GM21515 (cell line): ENCODE measurements at regions not wholly inside any gene's neighbourhood (a gene's known extent, or its start where the extent isn't known, plus 50 kb on each side); places are given as distances from the start of the nearest gene placed in this dataset.

ENCODE experiments used
- ATAC-seq: cut with Tn5 transposase; IDR thresholded peaks from one replicate; pipeline ENCODE4 v1.9.1; 2021; ENCODE audit not compliant: unreplicated experiment

DNA sequence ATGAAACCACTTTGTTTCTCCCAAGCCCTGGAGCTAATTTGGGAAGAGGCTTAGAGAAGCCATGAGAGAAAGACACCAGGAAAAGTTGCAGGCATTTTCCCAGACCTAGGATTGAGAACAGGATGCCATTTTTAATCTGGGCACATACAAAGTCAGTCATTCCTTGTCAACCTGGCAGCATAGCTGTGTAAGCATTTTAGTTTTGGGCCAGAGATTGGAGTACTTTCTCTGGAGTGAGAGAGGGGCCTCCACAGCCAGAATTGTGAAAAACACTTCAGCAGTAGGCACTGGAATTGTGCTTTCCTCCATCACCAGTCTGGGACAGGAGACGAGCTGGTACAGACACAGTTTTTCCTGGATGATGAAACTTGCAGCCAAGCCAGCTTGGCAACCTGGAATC lies 390.3 kb upstream of the DMAC1 start:
- ATAC-seq, result no peak

- ATAC-seq, result no peak
Measured at GRCh38 chr9:8188723-8189407, 389.3 kb upstream of the DMAC1 start.

- ATAC-seq, result no peak
Measured at GRCh38 chr9:8186560-8186959, 387.0 kb upstream of the DMAC1 start.

- no peak for ATAC-seq
Measured at GRCh38 chr9:8183618-8184017, 384.0 kb upstream of the DMAC1 start.

GRCh38 chr9:8179381-8180053 lies 379.9 kb upstream of the DMAC1 start:
- ATAC-seq, result no peak

- no peak for ATAC-seq
Measured at GRCh38 chr9:8172000-8172399, 372.4 kb upstream of the DMAC1 start.

- no peak for ATAC-seq
Measured at GRCh38 chr9:8168916-8169438, 369.4 kb upstream of the DMAC1 start.

DNA sequence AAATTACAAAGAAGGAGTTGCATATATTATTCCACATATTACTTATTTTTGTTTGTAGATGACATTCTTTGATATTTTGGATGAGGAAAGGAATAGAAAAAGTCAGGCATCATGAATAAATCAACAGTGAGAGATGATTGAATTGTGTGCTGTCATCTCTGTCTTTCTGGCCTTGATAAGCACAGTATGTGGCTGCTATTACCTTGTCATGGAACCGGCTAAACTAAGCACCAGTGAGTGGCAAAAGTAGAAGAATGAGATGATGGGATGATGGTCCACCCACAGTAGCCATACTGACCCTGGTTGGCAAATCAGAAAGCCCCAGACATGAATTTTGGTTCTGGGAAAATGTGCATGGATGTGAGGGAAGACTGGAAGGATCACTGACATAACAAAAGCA lies 361.2 kb upstream of the DMAC1 start:
- no peak for ATAC-seq

DNA sequence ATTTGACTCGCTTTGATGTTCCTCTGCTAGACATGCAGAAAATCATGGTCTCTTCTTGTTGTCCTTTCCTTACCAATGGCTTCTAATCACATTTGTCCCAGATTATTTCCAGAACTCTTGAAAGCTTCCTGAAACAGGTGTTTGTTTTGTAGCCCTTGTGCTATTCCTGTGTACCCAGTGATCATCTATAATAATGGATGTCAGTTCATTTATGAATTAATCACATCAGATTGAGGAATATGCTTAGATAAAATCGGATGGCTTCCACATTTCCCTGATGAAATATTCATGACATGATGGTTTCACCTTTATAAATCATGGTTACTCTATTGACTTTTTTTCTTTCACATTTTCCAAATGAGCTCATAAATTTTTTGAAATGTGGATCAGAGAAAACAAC lies 359.0 kb upstream of the DMAC1 start:
- ATAC-seq, result no peak

DNA sequence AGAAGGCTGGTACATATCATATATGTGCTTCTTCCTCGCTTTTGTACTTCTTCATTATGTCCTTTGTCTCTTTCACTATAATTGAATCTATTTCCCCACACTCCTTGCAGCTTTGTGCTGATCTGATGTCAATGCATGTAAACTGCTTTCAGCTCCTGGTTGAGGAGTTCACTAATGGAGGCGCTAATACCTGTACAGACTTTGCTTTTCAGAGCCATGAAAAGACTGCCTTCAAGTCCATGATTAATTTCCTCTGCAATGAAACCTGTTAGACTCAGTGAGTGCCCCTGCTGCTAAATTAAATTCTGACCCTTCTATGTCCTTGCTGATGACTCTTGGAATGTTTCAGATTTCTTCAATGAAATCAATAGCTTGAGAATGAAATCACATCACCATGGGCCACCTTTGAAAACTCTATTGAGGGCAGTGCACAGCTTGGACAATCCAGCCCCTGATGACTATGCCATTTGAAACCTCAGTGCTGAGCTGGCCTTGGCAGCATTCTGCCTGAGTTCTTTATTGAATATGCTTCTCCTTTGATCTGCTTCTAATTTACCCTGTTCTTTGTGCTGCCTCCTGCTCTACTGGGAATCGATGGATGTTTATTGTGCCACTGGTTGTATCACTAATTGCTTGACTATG lies 358.2 kb upstream of the DMAC1 start:
- no peak for ATAC-seq

GRCh38 chr9:8156346-8156745 lies 356.8 kb upstream of the DMAC1 start:
- ATAC-seq, result no peak

GRCh38 chr9:8155706-8156105 lies 356.1 kb upstream of the DMAC1 start:
- no peak for ATAC-seq

- no peak for ATAC-seq
Measured at GRCh38 chr9:8143677-8144076, 344.1 kb upstream of the DMAC1 start.

GRCh38 chr9:8140557-8140956 lies 341.0 kb upstream of the DMAC1 start:
- no peak for ATAC-seq

GRCh38 chr9:8139756-8140155 lies 340.2 kb upstream of the DMAC1 start:
- ATAC-seq, result no peak

DNA sequence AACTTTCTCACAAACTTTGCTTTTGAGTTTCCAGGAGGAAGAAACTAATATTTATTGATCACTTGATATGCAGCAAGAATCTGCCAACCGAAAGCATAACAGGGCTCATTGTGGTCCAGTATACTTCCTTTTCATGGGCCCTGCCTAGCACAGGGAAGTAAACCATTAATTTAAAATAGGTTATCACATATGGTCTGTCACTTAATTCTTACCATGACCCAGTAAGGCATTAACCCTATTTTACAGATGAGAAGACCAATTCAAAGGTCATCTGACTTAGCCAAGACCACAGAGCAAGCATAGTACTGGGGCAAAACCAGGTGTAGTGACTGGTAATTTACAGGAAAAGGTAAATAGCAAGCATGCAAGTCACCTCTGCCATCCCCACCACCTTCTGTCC lies 336.9 kb upstream of the DMAC1 start:
- ATAC-seq, result no peak

- no peak for ATAC-seq
Measured at GRCh38 chr9:8134635-8135034, 335.1 kb upstream of the DMAC1 start.

GRCh38 chr9:8133606-8134005 lies 334.0 kb upstream of the DMAC1 start:
- no peak for ATAC-seq

DNA sequence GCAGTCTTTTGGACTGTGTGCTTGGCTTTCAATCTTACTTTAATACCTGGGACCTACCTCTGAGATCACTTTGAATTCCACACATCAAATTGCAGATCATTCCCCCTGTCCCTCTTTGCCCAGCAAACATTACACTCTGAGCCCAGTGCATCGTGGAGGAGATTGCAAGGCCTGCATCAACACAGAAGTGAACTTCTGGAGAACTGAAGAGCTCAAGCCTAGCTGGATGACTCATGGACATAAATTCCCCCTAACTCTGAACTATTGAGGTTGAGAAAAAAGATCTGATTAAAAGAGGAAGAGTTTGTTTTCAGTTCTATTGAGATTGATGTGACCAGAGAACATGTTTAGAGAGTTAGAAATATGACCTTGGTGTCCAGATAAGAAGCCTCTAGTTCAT lies 316.0 kb upstream of the DMAC1 start:
- ATAC-seq, result no peak

DNA sequence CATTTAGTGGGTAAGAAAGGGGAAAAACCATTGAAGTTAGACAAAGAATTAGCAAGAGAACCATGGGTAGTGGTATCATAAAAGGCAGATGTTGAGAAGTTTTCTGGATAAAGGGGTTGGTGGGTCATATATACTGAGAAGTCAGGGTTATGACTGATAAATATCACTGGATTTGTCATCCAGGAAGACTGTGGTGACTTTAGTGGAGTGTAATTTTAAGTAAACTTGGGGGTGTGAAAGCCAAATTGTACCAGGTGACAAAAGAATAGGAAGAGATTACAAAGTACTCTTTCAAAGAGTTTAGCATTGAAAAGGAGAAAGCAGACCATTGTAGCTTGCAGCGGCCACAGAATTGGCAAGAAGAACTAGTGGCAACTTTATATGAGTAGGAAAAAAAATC lies 315.2 kb upstream of the DMAC1 start:
- ATAC-seq, result no peak

- ATAC-seq, result no peak
Measured at GRCh38 chr9:8106362-8106761, 306.8 kb upstream of the DMAC1 start.

DNA sequence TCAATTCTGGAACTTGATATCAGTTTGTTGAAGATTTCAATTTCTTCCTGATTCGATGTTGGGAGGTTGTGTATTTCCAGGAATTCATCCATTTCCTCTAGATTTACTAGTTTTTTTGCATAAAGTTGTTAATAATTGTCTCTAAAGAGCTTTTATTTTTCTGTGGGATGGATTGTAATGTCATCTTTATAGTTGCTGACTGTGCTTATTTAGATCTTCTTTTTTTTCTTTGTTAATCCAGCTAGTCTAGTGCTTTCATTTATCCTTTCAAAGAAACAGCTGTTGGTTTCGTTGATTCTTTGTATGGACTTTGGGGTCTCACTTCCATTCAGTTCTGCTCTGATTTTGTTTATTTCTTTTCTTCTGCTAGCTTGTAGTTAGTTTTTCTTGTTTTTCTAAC lies 302.0 kb upstream of the DMAC1 start:
- no peak for ATAC-seq
